NOMO-1 (cell line): ENCODE measurements at regions not wholly inside any gene's neighbourhood (a gene's known extent, or its start where the extent isn't known, plus 50 kb on each side); places are given as distances from the start of the nearest gene placed in this dataset.

Experiments
- DNase-seq, 2 experiments: peaks; one replicate each; lab custom pipeline; 2025; ENCODE audit not compliant: unreplicated experiment in 2 of 2; lab: John Stamatoyannopoulos, UW

DNA sequence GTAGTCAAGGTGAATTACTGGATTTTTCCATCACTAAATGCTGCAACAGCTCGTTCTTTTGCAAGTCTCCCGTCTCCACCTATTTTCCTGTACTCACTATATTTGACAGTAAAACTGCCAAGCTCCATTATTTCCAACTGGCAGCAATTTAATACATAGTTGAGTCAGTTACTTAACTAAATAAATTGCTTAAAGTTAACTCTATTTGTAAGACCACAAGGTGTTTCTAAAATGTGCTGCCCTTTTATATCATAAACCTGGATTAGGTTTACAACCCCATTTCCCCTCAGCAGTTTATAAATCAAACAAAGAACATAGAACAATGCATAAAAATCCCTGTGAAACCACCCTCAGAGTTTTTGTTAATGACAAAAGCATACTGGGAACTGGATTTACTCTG, 211.4 kb upstream of the DPH6 start:
- no peak for DNase-seq

DNA sequence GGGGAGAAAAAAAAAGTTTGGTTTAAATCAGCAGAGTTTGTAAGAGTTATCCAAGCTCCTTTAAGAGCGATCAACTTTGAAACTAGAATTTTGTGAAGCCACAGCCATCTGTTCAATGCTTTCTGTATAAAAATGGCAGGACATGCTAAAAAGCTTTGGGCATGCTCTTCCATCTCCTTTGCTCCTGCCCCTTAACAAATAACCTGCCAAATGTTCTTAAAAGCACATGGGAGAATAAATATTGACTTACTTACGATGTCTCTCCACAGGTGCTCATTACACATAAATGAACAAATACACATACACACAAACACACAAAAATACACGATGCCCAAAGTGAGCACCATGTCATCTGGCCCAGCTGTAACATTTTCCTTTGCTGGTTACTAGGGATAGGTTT, 211.8 kb upstream of the DPH6 start:
- DNase-seq = no peak

DNA sequence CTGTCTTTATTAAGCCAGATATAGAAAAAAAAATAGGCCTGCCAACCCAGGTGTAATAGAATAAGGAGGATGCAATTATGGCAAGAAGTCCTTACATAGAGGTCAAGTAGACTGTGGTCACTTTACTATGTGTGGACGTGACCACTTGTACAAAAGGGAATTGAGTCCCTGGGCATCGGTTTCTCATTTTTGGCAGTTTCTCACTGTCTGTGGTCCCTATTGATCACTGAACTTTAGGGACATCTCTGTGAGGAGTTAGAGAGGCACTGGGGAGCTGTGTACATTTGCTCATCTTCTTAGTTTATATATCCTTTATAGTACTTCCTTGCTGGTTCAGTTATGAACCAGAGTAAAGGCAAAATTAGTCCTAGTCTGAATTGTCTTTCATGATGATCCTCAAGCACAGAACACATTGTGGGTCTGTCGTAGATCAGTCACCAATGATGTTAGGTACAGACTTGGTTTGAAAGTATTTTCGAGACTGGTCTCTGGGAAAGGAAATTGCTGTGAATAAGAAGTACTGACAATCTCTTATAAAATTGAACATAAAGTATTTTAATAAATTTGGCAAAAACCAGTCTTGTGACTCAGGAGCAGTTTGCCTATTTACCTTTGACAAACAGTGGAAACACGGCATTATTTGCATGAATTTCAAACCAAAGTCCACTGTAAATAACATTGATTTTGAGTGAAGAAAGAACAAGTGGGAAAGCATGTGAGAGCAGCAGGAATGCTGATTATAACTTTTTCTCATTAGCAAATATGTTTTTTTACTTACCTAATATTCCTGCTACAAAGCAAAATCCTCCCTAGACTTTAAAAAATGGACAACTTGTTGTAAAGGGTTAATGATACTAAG, 218.9 kb upstream of the DPH6 start:
- DNase-seq = no peak

DNA sequence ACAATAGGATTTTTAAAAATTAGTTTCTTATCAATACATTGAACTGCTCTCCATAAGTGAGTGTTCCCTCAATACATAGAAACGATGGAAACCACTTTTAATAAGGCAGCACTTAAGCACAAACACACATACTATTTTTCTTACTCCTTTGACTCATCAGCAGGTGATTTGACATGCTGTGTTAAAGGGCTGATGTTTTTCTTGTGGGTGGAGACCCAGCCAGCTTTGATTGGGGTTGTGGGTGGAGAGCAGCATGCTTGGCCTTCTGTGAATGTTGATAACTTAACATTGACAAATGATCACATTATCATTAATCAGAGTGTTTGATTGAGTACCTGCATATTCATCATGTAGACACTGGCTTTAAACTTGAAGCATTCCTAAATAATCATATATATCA, 223.0 kb upstream of the DPH6 start:
- no peak for DNase-seq

DNA sequence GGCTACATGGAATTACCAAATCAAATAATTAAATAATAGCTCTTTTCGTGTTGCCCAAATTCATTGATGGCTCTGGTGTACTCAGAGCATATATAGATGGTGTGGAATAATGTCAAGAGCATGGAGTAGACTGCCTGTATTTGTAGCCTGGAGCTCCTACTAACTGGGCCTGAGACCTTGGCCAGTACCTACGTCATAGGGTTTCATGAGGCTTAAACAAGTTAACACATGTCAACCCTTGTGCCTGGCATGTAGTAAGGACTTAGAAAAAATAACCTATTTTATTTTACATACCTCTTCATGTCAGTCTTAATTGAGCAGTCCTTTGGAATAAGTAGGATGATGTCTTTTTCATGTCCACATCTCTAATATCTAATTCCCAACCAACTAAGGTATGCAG, 223.7 kb upstream of the DPH6 start:
- no peak for DNase-seq

DNA sequence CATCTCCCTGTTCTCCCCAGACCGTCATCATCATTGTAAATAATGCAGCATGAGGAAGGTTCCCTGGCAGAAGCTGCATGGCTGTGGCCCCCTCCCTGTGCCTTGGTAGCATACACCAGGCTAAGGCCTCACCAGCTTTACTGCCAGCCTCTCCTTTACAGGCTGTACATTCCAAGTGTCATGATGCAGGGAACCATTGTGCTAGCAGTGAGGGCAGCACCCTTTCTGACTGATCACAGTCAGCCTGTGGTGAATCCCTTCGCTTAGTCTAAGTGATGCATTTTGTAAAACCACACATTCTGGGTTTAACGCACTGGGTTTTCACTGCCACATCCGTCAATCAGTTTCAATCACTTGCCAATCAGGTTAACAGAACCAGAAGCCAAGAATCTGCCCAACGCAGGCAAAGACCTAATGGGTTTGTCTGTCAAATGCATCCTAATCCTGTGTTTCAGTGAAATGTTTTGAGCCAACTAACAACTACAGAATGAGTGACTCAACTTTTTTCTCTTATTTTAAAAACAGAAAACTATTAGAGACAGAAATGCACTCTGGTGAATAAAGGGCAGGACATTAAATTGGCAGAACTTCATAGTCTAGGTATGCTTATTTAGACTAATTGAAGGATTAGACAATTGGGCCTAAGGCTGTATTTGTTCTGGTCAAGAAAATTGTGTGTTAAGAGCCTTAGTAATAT, 225.9 kb upstream of the DPH6 start:
- no peak for DNase-seq

DNA sequence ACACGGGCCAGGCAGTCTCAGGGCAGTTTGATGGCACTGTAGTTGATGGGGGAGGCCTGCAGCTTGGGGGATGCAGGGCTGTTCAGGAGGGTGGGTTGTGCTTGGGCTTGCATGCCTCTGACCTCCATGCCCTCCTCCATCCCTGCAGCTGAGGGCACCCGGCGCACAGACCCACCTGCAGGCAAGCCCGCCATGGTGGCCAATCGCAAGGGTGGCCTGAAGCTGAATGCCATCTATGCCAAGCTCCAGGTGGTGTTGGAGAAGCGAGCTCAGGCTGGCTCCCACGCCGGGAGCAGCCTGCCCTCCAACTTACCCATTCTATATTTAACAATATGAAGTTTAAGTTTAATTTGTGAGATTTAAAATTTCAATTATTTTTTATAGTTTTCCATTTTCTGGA, 228.7 kb upstream of the DPH6 start:
- DNase-seq = no peak

DNA sequence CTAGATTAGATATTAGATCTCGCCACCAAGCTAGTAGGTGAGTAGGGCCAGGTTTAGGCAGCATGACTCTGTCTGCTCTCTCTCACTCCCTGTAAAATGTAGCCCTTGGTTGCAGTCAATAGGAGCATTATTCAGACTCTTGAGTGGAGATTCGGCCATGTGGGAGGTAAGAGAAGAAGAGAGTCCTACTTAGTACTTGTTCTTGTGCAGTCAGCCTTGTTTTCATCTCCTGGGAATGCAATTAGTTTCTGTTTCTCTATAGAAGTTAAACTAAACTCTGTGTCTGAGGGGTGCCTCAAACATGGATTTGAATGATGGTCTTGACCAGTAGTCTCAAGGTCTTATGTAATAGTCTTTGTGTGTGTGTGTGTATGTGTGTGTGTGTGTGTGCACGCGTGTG, 229.5 kb upstream of the DPH6 start:
- DNase-seq = no peak

DNA sequence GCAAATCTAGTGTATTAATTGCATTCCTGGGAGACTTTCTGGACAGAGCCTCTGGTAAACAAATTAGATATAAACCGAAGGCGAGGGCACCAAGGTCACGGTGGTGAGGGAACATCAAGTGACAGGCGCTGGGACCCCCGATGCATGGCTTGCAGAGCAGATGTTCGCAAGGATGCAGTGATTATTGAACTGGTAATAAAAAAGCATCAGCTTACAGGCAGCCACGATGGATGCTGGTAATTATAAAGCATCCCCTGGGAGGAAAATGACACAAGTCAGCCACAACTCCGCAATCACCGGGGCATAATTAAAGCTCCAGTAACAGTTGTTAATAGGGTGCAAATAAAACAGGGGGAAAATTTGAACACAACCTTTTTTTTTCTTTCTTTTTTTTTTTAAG, 231.1 kb upstream of the DPH6 start:
- DNase-seq = no peak

DNA sequence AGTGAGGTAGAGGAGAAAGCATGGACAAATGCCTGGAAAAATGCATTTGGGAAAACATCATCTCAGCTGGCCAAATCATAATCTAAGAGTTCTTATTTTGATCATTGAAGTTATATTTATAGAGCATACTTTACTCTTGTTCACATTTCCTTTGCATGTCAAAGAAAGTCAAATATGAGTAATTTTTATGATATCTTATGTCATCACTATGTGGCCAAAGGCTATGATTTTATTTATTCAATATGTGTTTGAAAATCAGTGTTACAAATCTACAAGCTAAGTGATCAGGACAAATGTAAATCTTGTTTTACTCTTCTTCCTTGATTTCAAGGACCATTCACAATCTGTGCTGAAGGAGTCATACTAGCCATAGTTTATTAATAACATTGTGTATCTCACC, 237.2 kb upstream of the DPH6 start:
- DNase-seq = no peak

DNA sequence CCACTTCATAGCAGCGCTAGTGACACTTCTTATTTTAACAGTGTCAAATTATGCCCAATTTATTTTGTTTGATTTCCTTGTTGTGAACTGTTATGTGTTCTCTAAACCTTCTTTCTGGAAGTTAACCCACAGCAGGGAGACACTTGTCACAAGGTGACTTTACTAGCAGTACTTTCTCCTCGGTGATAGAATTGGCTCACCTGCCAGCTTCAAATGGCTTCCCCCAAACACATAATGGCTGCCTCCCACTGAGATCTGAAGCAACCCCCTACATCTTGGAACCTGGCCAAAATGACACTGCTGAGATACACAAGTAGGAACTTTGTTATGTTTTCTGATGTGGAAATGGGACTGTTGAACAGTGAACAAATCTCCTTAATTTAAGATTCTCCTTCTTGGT, 238.8 kb upstream of the DPH6 start:
- DNase-seq = no peak

DNA sequence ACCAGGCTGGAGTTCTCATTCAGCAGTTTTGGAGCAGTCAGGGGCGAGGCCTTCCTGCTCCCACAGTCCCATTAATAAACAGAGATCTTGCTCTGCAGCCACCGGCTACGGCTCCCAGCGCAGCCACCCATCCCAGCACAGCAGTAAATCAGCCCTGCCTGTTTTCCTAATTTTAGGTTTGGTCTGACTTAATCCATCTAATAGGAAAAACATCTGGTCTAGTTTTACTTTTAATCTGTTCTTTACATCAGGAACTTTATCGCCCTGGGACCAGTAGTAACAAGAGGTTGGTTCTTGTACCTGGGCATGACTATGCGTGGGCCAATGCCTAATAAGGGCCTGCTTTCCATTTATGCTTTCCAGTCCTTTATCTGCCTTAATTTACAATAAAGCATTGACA, 264.0 kb upstream of the DPH6 start:
- DNase-seq = no peak

DNA sequence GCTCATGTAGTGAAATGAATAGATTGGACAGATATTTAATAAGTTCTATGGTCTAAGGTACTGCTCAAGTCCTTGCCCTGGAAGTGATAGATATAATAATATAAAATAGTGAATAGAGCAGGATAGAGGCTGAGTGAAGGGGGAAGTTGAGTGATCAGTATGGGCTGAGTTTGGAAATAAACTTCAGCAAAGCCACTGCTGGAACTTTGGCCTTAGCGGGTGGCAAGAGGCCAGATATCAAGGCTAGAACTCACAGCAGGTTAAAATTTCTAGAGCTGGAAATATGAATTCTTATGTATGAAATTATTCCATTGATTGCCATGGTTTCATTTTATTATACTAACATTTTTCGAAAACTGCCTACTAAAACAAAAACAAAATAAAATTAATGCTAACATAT, 267.6 kb upstream of the DPH6 start:
- DNase-seq = no peak

DNA sequence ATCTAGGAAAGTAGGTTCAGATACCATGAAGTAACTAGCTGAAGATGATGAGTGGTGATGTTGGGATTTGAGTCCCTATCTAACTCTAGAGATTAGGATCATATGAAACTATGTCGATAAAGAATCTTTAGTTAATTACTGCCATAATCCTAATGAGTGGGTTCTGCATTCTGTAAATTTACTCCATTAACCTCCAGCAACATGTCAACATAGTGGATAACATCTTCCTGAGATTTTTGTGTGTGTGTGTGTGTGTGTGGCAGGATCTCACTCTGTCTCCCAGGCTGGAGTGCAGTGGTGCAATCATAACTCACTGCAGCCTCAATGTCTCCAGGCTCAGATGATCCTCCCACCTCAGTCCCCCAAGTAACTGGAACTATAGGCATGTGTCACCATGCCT, 272.9 kb upstream of the DPH6 start:
- DNase-seq = no peak

DNA sequence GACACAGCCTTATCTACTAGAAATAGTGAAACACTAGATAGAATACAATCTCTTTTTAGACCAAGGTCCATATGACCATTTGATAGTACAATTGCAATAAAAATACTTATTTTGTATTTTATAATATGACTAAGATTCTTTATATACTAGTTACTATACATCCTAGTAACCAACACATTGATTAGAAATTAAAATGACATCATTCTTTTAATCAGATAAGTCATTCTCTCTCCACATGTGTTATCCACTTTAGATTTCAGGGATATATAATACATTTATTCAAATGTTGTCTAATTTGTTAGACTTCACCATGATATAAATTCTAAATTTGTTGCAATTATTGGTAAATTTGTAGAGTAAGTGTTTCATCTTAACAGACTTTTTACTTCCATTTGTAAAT, 276.2 kb upstream of the DPH6 start:
- no peak for DNase-seq

DNA sequence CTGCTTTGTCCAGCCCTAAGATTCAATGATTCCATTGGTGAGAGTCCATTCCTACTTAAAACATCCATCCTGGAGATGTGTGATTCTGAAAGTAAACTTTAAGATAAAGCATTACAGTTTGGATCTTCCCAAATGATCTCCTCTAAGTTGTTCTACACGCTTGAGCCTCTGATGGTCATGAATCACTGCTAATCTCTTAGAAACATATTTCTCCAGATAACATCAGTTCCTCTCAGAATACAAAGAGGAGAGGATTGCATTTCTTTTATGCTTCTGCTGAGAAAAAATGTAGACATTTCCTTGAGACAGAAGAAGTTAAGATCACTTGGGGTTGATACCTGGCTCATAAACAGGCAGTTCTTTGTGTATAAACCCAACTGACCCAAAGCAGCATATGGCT, 281.2 kb upstream of the DPH6 start:
- no peak for DNase-seq

DNA sequence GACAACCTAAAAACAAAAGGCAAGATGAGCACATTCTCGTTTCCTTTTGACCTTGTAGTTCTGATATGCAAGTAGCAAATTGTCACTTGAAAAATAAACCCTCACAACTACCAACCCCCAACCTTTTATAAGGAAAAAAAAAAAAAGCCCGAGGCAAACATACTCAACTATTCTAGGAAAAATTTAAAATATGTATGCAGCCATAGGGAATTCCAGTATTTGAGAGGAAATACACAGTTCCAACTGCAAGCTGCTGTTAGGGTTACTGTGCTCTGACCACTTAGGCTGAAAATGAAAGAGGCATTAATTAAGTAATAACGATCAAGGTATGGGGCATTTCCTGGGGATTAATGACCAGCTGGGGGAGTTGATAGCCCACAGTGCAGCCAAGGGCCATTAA, 281.9 kb upstream of the DPH6 start:
- DNase-seq = no peak

DNA sequence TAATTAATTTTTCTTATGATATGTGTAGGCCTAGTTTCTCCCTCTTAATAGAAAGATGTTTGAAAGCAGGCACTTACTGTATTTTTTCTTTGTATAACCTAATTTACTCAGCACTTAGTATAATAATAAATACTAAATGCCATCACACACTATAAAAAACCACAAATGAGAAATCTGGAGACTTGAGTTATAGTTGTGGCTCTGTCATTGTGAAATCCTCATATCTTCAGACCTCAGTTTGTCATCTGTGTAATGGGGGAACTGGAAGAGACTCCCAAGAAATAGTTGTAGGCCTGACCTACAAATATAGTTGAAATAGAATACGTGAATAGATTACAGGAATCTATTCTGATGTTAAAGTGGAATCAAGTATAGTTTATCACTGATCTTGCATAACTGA, 287.6 kb upstream of the DPH6 start:
- no peak for DNase-seq

DNA sequence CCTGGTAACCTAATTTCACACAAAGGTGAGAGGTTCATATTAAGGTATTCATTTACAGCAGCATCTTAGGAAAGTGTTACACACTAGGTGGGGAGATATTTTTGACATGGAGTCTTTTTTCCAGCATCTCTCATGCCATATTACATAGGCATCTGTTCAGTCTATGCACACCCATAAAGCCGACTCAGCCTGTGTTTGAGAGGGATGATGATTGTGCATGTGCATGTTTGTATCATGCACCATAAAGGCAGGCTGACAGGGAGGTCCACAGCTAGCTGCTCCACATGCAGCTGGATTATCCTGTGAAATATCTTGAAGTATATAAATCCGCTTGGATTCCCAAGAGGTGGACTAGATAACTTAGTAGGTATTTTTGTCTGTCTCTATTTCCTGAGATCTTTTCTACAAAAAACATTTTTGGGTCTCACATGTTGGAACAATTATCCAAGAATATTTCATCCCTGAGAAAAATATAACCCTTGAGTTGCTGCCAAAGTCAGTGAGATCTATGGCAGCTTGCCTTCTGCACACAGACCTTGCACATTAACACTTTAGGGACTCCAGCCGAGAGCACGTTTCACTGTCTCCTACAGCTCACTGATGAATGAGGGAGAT, 288.4 kb upstream of the DPH6 start:
- DNase-seq = no peak

DNA sequence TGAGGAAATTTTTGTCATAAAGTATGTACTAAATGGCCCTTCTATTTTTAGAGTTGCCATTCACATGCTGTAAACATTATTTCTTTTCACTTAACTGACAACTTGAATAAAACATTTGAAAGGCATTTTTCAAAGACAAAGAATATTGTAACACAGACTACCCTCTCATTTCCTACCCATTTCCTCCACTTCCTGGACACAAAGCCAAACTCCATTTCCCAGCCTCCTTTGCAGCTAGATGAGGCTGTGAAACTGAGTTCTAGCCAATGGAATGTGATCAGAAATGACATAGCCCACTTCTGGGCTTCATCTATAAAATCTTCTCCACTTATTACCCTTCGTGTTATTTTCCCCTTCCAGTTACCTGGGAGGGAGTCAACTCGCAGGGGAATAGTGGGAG, 288.9 kb upstream of the DPH6 start:
- no peak for DNase-seq

DNA sequence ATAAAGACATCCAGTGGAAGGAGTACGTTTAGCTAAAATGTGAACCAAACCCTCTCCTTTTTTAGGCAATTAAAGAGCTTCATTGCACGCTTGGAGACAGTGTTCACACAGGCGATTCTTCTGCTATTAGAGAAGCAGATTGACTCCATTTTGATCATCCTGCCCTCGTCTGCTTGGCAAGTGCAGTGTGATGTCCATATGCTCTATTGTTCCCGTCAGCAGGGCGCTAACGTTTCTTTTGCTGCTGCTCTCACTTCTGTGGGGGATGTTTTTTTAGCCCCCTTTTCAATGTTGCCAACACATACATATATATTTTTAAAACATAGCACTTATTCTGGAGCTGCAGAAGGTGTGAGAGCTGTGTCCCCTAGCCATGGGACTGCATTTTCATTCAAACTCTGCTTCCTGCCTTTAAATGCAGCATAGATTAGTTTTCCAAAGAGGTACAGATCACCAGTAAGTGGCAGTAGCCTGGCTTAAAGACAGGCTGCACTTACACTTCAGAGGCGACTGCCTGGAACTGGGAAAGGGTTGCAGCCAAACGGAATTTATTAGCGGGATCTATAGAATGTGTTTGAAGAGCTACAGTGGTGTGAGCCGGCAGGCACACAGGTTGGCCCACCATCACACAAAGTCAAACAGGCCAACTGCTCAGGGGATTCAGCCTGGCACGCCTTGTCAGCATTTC, 292.6 kb upstream of the DPH6 start:
- no peak for DNase-seq

DNA sequence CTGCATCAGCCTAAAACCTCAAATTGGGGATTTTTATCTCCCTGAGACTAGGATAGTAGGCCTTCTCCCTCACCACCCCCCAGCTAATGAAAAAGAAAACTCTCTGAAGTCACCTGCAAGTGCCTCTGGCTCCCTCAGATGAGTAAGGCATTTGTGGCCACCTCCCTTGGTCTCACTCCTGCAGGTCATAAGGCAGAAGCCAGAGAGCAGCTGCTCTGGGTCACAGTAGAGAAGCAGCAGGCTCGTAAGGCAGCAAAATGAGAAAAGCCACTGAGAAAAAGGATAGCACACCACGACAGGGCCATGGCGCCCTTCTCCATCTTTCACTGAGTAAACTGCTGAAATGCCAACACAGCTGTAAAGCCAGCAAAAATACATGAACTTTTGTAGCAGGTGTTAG, 296.7 kb upstream of the DPH6 start:
- no peak for DNase-seq
